Ovary (tissue), 7 donors: ENCODE measurements at regions not wholly inside any gene's neighbourhood (a gene's known extent, or its start where the extent isn't known, plus 50 kb on each side); places are given as distances from the start of the nearest gene placed in this dataset.

ENCODE experiments used
- DNase-seq, 5 donors: peaks; one replicate each; pipeline ENCODE4 v3.0.0-alpha.2; 2019 to 2020
- H3K27ac ChIP-seq, 2 donors: fragments of 200-600 bp; one replicate each; pipeline versions ENCODE4 v1.5.1 to v1.8.0; 2019 to 2022
- H3K27me3 ChIP-seq: fragments of 200-600 bp; one replicate; pipeline ENCODE4 v1.8.0; 2022
- H3K36me3 ChIP-seq: fragments of 200-600 bp; sonication (generic); one replicate; pipeline ENCODE4 v1.5.1; 2019
- H3K4me1 ChIP-seq: one replicate; pipeline ENCODE4 v1.8.1; 2013; ENCODE audit warnings: mild to moderate bottlenecking, moderate library complexity; ENCODE audit not compliant: insufficient read depth
- H3K4me3 ChIP-seq: fragments of 200-600 bp; sonication (generic); one replicate; pipeline ENCODE4 v1.5.1; 2017
- H3K9me3 ChIP-seq, 2 donors: fragments of 200-600 bp in 1 of 2; sonication (generic) in 1 of 2; one replicate each; pipeline versions ENCODE4 v1.5.1 to v1.8.1; 2013 to 2019; ENCODE audit warnings: mild to moderate bottlenecking in 1 of 2, moderate library complexity in 1 of 2
- EP300 ChIP-seq: sonication (generic); formaldehyde crosslinking; IDR thresholded peaks from one replicate; pipeline ENCODE4 v1.6.1; 2017; ENCODE audit warnings: antibody characterized with exemption
- POLR2A ChIP-seq: fragments of 450-650 bp; IDR thresholded peaks from one replicate; pipeline ENCODE4 v1.6.1; 2017; ENCODE audit warnings: antibody characterized with exemption, mild to moderate bottlenecking, moderate library complexity
- WGBS, 3 donors: extraction: QIAGEN DNeasy Blood & Tissue Kit in 1 of 3; methylation state at CpG; one replicate each; pipeline versions ENCODE4 v1.1.5 to v1.1.7; 2013 to 2017; 5-methylcytosine and 5-hydroxymethylcytosine counted together
- intact Hi-C, 4 donors: fragments of 100-400 bp; cut with DNase I; formaldehyde crosslinking; loops; one replicate each; pipeline versions ENCODE4 v1.11.0 to v1.15.1; 2022 to 2023
- TF ChIP-seq, protein P1 (sequence below), 3 donors: fragments of 450-650 bp in 2 of 3; fragments of 200-600 bp in 1 of 3; IDR thresholded peaks; one replicate each; pipeline versions ENCODE4 v1.5.1 to v1.8.0; 2016 to 2022; ENCODE audit warnings: antibody characterized with exemption in 3 of 3, mild to moderate bottlenecking in 1 of 3
- donor health status: DM: no; HTN: no; CAD: no; lungs with moderate emphysema.
- donor health status: DM: no; HTN: no; CAD: no.
- donor health status: Bipolar disorder and iron deficiency.
- donor health status: DM: no; HTN: no; CAD: no.
- donor health status: DM: yes; HTN: yes; CAD: no.

DNA sequence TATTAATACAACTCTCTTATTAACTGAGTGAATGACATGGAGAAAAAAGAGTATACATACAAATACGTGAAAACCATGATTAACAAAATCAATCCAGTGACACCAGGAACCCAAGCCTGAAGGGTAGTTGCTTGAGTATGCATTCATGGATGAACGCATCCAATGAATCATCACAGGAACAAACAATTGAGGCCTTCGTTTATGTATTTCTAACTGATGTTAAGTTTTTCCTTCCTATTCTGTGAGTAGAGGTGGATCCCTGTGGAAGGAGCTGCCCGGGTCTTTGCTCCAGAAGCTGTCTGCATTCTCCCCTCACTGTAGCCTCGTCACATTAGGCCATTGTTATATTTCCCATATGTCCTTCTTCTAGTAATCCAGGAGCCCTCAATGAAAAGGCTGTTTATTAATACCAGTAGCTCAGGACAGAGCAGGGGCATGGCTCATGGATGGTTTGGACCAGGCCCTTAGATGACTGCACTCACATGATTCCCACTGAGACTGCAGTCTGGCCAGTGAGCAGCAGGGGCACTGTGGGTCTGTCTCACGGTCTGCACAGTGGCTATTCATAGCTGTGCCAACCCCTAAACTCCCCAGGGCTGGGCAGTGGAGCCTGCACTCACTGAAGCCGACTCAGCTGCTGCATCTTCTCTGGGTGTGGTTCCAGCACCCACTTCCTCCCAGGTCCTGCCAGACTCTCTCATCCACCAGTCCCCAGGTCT is 128.1 kb upstream of the TOP3B start:
- Histone ChIP-seq H3K27ac (no peak overlapping the region), H3K4me1 (no peaks in the 10 kb centered on the region), H3K36me3 (no peaks in the 10 kb centered on the region), H3K9me3 (no peaks in the 10 kb centered on the region), H3K27me3 (no peaks in the 10 kb centered on the region), H3K4me3 (no peak overlapping the region)
- TF ChIP-seq POLR2A, result no peak
- intact Hi-C loops, result no loop called here
- peak in 1 of 5 donors; percentile 71 for DNase-seq
- 63 to 64% (median 64%) methylated on average over 7 of the region's 7 CpGs for WGBS, 3 donors

DNA sequence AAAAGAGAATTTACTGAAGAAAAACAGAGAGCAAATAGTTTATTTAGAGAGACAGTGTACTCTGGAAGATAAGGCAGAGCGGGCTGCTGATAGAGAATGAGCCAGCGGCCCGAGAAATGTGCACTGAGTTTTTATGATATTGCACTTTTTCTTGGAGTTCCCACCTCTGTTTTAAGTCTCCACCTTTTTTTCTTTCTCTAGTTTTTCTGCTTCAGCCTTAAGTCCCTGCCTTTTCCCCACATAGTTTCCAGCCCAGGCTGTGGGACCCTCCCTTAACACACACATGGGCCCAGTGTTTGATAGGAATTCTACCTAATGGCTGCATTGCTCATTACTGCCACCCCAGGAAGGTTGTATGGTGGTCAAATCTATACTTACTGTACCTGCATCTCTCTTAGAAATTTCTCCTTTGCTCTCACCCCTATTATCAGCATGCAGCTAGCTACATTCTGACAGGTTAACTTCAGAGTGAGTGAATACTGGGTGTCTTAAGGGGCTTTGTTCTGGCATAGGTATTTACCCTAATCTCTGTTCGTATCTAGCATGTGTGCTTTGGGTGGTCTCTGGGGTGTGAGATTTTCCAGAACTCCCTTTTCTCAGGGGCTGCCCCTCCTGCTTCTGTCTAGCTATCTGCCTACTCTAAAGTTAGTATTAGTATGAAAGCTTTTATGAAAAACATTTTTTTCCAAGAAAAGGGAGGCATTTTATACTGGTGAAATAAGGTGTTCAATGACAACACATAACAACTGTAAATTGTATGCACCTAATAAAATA is 127.3 kb upstream of the TOP3B start:
- WGBS, 3 donors, result 42 to 53% (median 50%) methylated on average over 4 of the region's 4 CpGs
- H3K4me3 ChIP-seq, result no peak overlapping the region
- H3K27me3 ChIP-seq, result no peaks in the 10 kb centered on the region
- H3K27ac ChIP-seq, result no peak overlapping the region
- no peaks in the 10 kb centered on the region for H3K36me3 ChIP-seq
- H3K4me1 ChIP-seq, result no peaks in the 10 kb centered on the region
- DNase-seq, result no peak
- H3K9me3 ChIP-seq, result no peaks in the 10 kb centered on the region
- intact Hi-C loops, result no loop called here
- TF ChIP-seq, protein P1, sequence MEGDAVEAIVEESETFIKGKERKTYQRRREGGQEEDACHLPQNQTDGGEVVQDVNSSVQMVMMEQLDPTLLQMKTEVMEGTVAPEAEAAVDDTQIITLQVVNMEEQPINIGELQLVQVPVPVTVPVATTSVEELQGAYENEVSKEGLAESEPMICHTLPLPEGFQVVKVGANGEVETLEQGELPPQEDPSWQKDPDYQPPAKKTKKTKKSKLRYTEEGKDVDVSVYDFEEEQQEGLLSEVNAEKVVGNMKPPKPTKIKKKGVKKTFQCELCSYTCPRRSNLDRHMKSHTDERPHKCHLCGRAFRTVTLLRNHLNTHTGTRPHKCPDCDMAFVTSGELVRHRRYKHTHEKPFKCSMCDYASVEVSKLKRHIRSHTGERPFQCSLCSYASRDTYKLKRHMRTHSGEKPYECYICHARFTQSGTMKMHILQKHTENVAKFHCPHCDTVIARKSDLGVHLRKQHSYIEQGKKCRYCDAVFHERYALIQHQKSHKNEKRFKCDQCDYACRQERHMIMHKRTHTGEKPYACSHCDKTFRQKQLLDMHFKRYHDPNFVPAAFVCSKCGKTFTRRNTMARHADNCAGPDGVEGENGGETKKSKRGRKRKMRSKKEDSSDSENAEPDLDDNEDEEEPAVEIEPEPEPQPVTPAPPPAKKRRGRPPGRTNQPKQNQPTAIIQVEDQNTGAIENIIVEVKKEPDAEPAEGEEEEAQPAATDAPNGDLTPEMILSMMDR (IDR thresholded peaks at IDR 0.05), result no peak
- TF ChIP-seq POLR2A (no peak), EP300 (no peak)

DNA sequence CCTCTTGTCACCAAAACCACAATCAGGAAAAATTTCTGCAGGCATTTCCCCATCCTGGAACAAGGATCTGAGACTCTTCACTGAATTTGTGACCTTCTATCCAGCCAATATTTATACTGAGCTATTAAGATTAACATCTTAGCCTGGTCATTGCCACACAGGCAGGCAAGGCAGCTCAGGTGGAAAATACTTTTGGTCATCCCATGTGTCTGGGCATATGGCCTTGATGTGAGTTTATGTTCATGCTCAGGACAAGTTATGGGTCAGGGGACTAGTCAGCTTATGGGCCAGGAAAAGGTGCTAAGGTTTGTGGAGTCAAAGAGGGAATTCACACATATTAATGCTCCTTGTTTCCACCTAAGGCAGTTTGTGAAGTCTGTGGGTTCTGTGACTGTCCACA is 124.3 kb upstream of the TOP3B start:
- Histone ChIP-seq H3K27me3 (no peaks in the 10 kb centered on the region), H3K36me3 (no peaks in the 10 kb centered on the region), H3K4me1 (no peaks in the 10 kb centered on the region), H3K27ac (no peak overlapping the region), H3K4me3 (no peak overlapping the region), H3K9me3 (no peaks in the 10 kb centered on the region)
- TF ChIP-seq POLR2A, result no peak
- TF ChIP-seq, protein P1 (IDR thresholded peaks at IDR 0.05), result no peak
- TF ChIP-seq EP300, result no peak
- intact Hi-C loops, result no loop called here
- DNase-seq, result no peak

DNA sequence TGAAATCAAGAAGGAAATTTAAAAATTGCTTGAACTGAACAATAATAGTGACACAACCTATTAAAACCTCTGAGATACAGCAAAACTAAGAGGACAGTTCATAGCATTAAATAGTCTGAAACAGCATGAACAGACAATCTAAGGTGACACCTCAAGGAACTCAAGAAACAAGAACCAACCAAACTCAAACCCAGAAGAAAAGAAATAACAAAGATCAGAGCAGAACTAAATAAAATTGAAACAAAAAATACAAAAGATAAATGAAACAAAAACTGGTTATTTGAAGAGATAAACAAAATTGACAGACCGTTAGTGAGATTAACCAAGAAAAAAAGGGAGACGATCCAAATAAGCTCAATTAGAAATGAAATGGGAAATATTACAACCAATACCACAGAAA is 122.8 kb upstream of the TOP3B start:
- intact Hi-C loops, result no loop called here
- H3K27me3 ChIP-seq, result no peaks in the 10 kb centered on the region
- TF ChIP-seq POLR2A (no peak), EP300 (no peak)
- TF ChIP-seq, protein P1 (IDR thresholded peaks at IDR 0.05), result no peak
- no peaks in the 10 kb centered on the region for H3K9me3 ChIP-seq
- no peaks in the 10 kb centered on the region for H3K4me1 ChIP-seq
- no peak for DNase-seq
- no peak overlapping the region for H3K4me3 ChIP-seq
- H3K36me3 ChIP-seq, result no peaks in the 10 kb centered on the region
- WGBS, 3 donors, result 58 to 79% (median 71%) methylated on average over 2 of the region's 2 CpGs
- H3K27ac ChIP-seq, result no peak overlapping the region
